Stimulated activated CD4-positive, alpha-beta T cell treated with anti-CD3 and anti-CD28 coated beads, Interleukin-4, amount 100 ng/mL, for 48 hours (primary cell): ENCODE measurements at regions not wholly inside any gene's neighbourhood (a gene's known extent, or its start where the extent isn't known, plus 50 kb on each side); places are given as distances from the start of the nearest gene placed in this dataset.
A peak's percentile ranks its signal among the peaks of the same experiment; 100 is the strongest.
"Not testable (repeated sequence)": the region's sequence is repeated elsewhere in the genome, so short reads cannot be mapped to it uniquely, and the experiment has no call there.

Source experiments
- DNase-seq, 2 donors: peaks; one replicate each; pipeline ENCODE4 v3.0.0-alpha.2; 2020; ENCODE audit warnings: low read depth in 2 of 2

GRCh38 chr5:171542525-171543140 lies 123.2 kb downstream of the FGF18 start:
- no peak for DNase-seq

GRCh38 chr5:171543148-171543815 lies 123.8 kb downstream of the FGF18 start:
- no peak for DNase-seq

GRCh38 chr5:171544913-171545765 lies 125.7 kb downstream of the FGF18 start:
- DNase-seq: no peak

GRCh38 chr5:171549274-171549673 lies 129.8 kb downstream of the FGF18 start:
- no peak for DNase-seq

GRCh38 chr5:171553817-171554216 lies 134.4 kb downstream of the FGF18 start:
- DNase-seq: not testable (repeated sequence)

GRCh38 chr5:171555160-171555559 lies 135.7 kb downstream of the FGF18 start:
- DNase-seq: no peak

GRCh38 chr5:171562822-171563221 lies 143.4 kb downstream of the FGF18 start:
- DNase-seq: peak in 1 of 2 donors; percentile 7

- no peak for DNase-seq
Observed at GRCh38 chr5:171568389-171568788, 148.9 kb downstream of the FGF18 start.

- no peak for DNase-seq
Observed at GRCh38 chr5:171569065-171569712, 149.7 kb downstream of the FGF18 start.

- no peak for DNase-seq
Observed at GRCh38 chr5:171570244-171570825, 150.9 kb downstream of the FGF18 start.

- no peak for DNase-seq
Observed at GRCh38 chr5:171571663-171572062, 152.2 kb downstream of the FGF18 start.

- no peak for DNase-seq
Observed at GRCh38 chr5:171573021-171573420, 153.6 kb downstream of the FGF18 start.

GRCh38 chr5:171573451-171574225 lies 154.2 kb downstream of the FGF18 start:
- DNase-seq: no peak

- DNase-seq: no peak
Observed at GRCh38 chr5:171574376-171574775, 154.9 kb downstream of the FGF18 start.

GRCh38 chr5:171575386-171575785 lies 155.9 kb downstream of the FGF18 start:
- DNase-seq: no peak

GRCh38 chr5:171575808-171576207 lies 156.4 kb downstream of the FGF18 start:
- no peak for DNase-seq

GRCh38 chr5:171577042-171577758 lies 157.8 kb downstream of the FGF18 start:
- no peak for DNase-seq

GRCh38 chr5:171578049-171578828 lies 158.8 kb downstream of the FGF18 start:
- no peak for DNase-seq

GRCh38 chr5:171578829-171579491 lies 159.5 kb downstream of the FGF18 start:
- no peak for DNase-seq
